K562 (cell line): ENCODE measurements at regions not wholly inside any gene's neighbourhood (a gene's known extent, or its start where the extent isn't known, plus 50 kb on each side); places are given as distances from the start of the nearest gene placed in this dataset.

Experiments
- ATAC-seq: fragments of 200-7000 bp; cut with Tn5 transposase; 3 replicates; pipeline ENCODE4 v1.9.1; 2020; ENCODE audit warnings: moderate library complexity
- BruUV-seq: library from RNA; stranded (reverse); fragments of 400-500 nt; replicated peaks from 2 replicates; lab custom pipeline; 2021; lab: Mats Ljungman, UMichigan
- CTCF ChIA-PET: fragments of 300-600 bp; formaldehyde crosslinking; extraction: SDS; loops from one replicate; lab custom pipeline; 2021; ENCODE audit warnings: low intra/inter-chr PET ratio; lab: Yijun Ruan, JAX
- POLR2A ChIA-PET: fragments of 300-600, 350-650 bp; sonication (Branson Sonifier 250); formaldehyde crosslinking; extraction: SDS; loops from one replicate; lab custom pipeline; 2021; ENCODE audit warnings: antibody characterized with exemption, inconsistent platforms; lab: Yijun Ruan, JAX
- DNase-seq, 4 experiments: peaks; one replicate each; pipeline versions ENCODE4 v3.0.0 to v3.0.0-alpha.2; 2011 to 2018; ENCODE audit warnings: low spot score in 3 of 4, mixed read lengths in 3 of 4; ENCODE audit errors: extremely low read depth in 1 of 4
- FAIRE-seq: peaks from 2 replicates; lab custom pipeline; 2011; peaks lifted over from hg19 to GRCh38; lab: Jason Lieb, UNC
- H2AFZ ChIP-seq: 2 replicates; pipeline ENCODE4 v1.6.0; 2011; ENCODE audit warnings: low read depth, low read length, control low read depth, inconsistent platforms
- H3K27ac ChIP-seq: fragments of 200-600 bp; 3 replicates; pipeline ENCODE4 v1.8.0; 2011; ENCODE audit warnings: low read depth, mild to moderate bottlenecking, control low read depth, inconsistent platforms, low read length, moderate library complexity, mixed read lengths; ENCODE audit errors: extremely low read depth
- H3K27me3 ChIP-seq, 2 experiments: fragments of 300-600 bp in 1 of 2; 2 replicates in 1 of 2; 3 replicates in 1 of 2; pipeline versions ENCODE4 v1.6.0 to v1.8.0; 2011; ENCODE audit warnings: inconsistent platforms in 2 of 2, low read length in 2 of 2, mild to moderate bottlenecking in 1 of 2, mixed read lengths in 1 of 2, moderate library complexity in 1 of 2; ENCODE audit not compliant: control insufficient read depth in 2 of 2, insufficient read depth in 2 of 2
- H3K36me3 ChIP-seq: fragments of 300-600 bp; 3 replicates; pipeline ENCODE4 v1.8.0; 2011; ENCODE audit warnings: mild to moderate bottlenecking, low read length, inconsistent platforms; ENCODE audit not compliant: control insufficient read depth, insufficient read depth
- H3K4me1 ChIP-seq, 2 experiments: fragments of 200-600 bp in 1 of 2; replicated peaks in 1 of 2; 2 replicates in 1 of 2; 3 replicates in 1 of 2; pipeline versions ENCODE4 v1.5.1 to v1.8.0; 2011; ENCODE audit warnings: inconsistent platforms in 2 of 2, low read length in 2 of 2, mild to moderate bottlenecking in 1 of 2, mixed read lengths in 1 of 2, moderate library complexity in 1 of 2; ENCODE audit not compliant: control insufficient read depth in 2 of 2, insufficient read depth in 2 of 2
- H3K4me2 ChIP-seq: 2 replicates; pipeline ENCODE4 v1.6.1; 2011; ENCODE audit warnings: low read length, control low read depth, inconsistent platforms, mixed read lengths; ENCODE audit not compliant: insufficient read depth
- H3K4me3 ChIP-seq: fragments of 200-600 bp; sonication (generic), shearing (Covaris generic); 2 replicates; pipeline ENCODE4 v1.5.1; 2016; ENCODE audit warnings: control low read depth, inconsistent platforms
- H3K79me2 ChIP-seq: fragments of 200-600 bp; 3 replicates; pipeline ENCODE4 v1.8.0; 2011; ENCODE audit warnings: low read length, inconsistent platforms; ENCODE audit not compliant: control insufficient read depth, insufficient read depth
- H3K9ac ChIP-seq, 2 experiments: 2 replicates each; pipeline versions ENCODE4 v1.6.0 to v1.6.1; 2011; ENCODE audit warnings: low read depth in 2 of 2, low read length in 2 of 2, control low read depth in 1 of 2, inconsistent platforms in 1 of 2, mild to moderate bottlenecking in 1 of 2, mixed read lengths in 1 of 2; ENCODE audit not compliant: insufficient read depth in 1 of 2
- H3K9me1 ChIP-seq: one replicate; pipeline ENCODE4 v1.6.0; 2011; ENCODE audit warnings: inconsistent platforms, mild to moderate bottlenecking, low read length, moderate library complexity; ENCODE audit not compliant: control insufficient read depth, insufficient read depth
- H3K9me3 ChIP-seq: replicated peaks from 2 replicates; pipeline ENCODE4 v1.5.1; 2011; ENCODE audit warnings: low read depth, low read length, inconsistent platforms; ENCODE audit not compliant: control insufficient read depth, insufficient read depth
- H4K20me1 ChIP-seq: replicated peaks from 2 replicates; pipeline ENCODE4 v1.6.1; 2011; ENCODE audit warnings: low read length, inconsistent platforms, mixed read lengths; ENCODE audit not compliant: control insufficient read depth, insufficient read depth
- KAT7 ChIP-seq: sonication (generic); formaldehyde crosslinking; IDR thresholded peaks from 2 replicates; pipeline ENCODE4 v1.8.0; 2022; ENCODE audit warnings: missing genetic modification reagents, mild to moderate bottlenecking, borderline replicate concordance
- MAFF ChIP-seq: IDR thresholded peaks from 2 replicates; pipeline ENCODE4 v1.6.1; 2012; ENCODE audit warnings: low read length, improper control_type of control experiment
- NCOA2 ChIP-seq, 2 experiments: fragments of 450-650 bp; IDR thresholded peaks; 2 replicates each; pipeline ENCODE4 v1.6.1; 2018; ENCODE audit warnings: mild to moderate bottlenecking in 2 of 2, moderate library complexity in 1 of 2; ENCODE audit not compliant: partially characterized antibody in 2 of 2
- NFE2L1 ChIP-seq: fragments of 450-650 bp; IDR thresholded peaks from 2 replicates; pipeline ENCODE4 v1.6.1; 2016; ENCODE audit warnings: missing genetic modification characterization, low read depth, mild to moderate bottlenecking, missing compliant biosample characterization, moderate library complexity, borderline replicate concordance
- NR3C1 ChIP-seq: sonication (generic); formaldehyde crosslinking; IDR thresholded peaks from 2 replicates; pipeline ENCODE4 v1.8.1; 2022; ENCODE audit warnings: missing genetic modification reagents
- NUFIP1 ChIP-seq: fragments of 450-650 bp; IDR thresholded peaks from 2 replicates; pipeline ENCODE4 v1.6.1; 2018; ENCODE audit not compliant: partially characterized antibody
- PML ChIP-seq: IDR thresholded peaks from 2 replicates; pipeline ENCODE4 v1.6.1; 2012; ENCODE audit warnings: low read length, inconsistent platforms
- POLR2H ChIP-seq: IDR thresholded peaks from 2 replicates; pipeline ENCODE4 v1.6.1; 2016; ENCODE audit warnings: missing genetic modification characterization, low read depth, mild to moderate bottlenecking, control low read depth, missing compliant biosample characterization, moderate library complexity
- RBFOX2 ChIP-seq: fragments of 200-400 bp; formaldehyde crosslinking; IDR thresholded peaks from 2 replicates; pipeline ENCODE4 v1.6.1; 2017; ENCODE audit warnings: low read depth, mild to moderate bottlenecking, low read length, moderate library complexity
- SAFB ChIP-seq: fragments of 200-400 bp; formaldehyde crosslinking; IDR thresholded peaks from 2 replicates; pipeline ENCODE4 v1.6.1; 2017; ENCODE audit warnings: low read depth, low read length, borderline replicate concordance
- SIN3A ChIP-seq, 2 experiments: fragments of 150-350 bp in 1 of 2; IDR thresholded peaks; 2 replicates each; pipeline ENCODE4 v1.6.1; 2011 to 2016; ENCODE audit warnings: borderline replicate concordance in 2 of 2, low read depth in 2 of 2, low read length in 2 of 2, mild to moderate bottlenecking in 2 of 2, moderate library complexity in 2 of 2; ENCODE audit not compliant: control insufficient read depth in 1 of 2
- SLC30A9 ChIP-seq: fragments of 250-450 bp; sonication (Bioruptor Pico); IDR thresholded peaks from 2 replicates; pipeline ENCODE4 v1.8.0; 2022; ENCODE audit warnings: mild to moderate bottlenecking, moderate library complexity
- ZNF217 ChIP-seq: sonication (generic); formaldehyde crosslinking; IDR thresholded peaks from 2 replicates; pipeline ENCODE4 v1.8.0; 2022; ENCODE audit warnings: mild to moderate bottlenecking, missing genetic modification reagents
- ZNF699 ChIP-seq: fragments of 250-450 bp; sonication (Bioruptor Pico); IDR thresholded peaks from 2 replicates; pipeline ENCODE4 v1.8.0; 2021; ENCODE audit warnings: mild to moderate bottlenecking, moderate library complexity; ENCODE audit not compliant: insufficient replicate concordance
- ZNF707 ChIP-seq: fragments of 250-450 bp; sonication (Bioruptor Pico); conservative IDR thresholded peaks from 2 replicates; pipeline ENCODE4 v1.8.0; 2022; ENCODE audit warnings: inconsistent platforms, mild to moderate bottlenecking, moderate library complexity
- ZSCAN32 ChIP-seq: fragments of 450-650 bp; formaldehyde crosslinking; IDR thresholded peaks from 2 replicates; pipeline ENCODE4 v1.4.0; 2020; ENCODE audit warnings: mild to moderate bottlenecking, moderate library complexity
- WGBS: fragments of 100-300 bp; shearing (Covaris generic); methylation state at CpG from one replicate; pipeline ENCODE4 v1.1.6; 2016; ENCODE audit warnings: low coverage, mixed read lengths; ENCODE audit not compliant: insufficient coverage; ENCODE audit errors: missing lambda C conversion rate; 5-methylcytosine and 5-hydroxymethylcytosine counted together
- in situ Hi-C: fragments of 300-500 bp; cut with MboI; formaldehyde crosslinking; loops from 4 replicates; pipeline ENCODE4 v1.15.0; 2018; ENCODE audit warnings: inconsistent platforms, mixed read lengths
- intact Hi-C: fragments of 100-400 bp; cut with micrococcal nuclease; formaldehyde crosslinking; loops from 2 replicates; pipeline ENCODE4 v1.14.2; 2022
- TF ChIP-seq, protein P1 (sequence below): fragments of 250-450 bp; sonication (Bioruptor Pico); IDR thresholded peaks from 2 replicates; pipeline ENCODE4 v1.8.0; 2021; ENCODE audit warnings: borderline replicate concordance, mild to moderate bottlenecking, moderate library complexity; ENCODE audit not compliant: poor library complexity, severe bottlenecking
- TF ChIP-seq, protein P2 (sequence below): fragments of 450-650 bp; IDR thresholded peaks from 2 replicates; pipeline ENCODE4 v1.7.0; 2016; ENCODE audit warnings: borderline replicate concordance

DNA sequence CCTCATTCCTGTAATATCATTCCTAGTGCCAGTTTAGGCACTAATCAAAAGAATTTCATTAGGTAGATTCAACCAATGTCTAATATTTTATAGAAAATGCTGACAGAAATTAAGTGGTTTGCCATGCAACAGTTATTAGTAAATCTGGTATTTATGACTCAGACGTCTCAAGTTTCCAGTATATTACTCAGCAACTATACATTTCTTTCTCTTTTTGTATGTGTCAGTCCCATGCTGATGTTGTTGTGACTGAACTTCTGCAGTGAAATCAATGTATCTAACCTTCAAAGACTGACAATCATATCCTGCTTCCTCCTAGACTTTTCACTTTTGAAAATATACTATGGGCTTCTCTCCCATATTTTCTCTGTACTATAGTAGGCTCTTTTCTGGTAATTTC lies 822.5 kb downstream of the NR2F1-AS1 start:
- ATAC-seq (no peak), FAIRE-seq (no peak), DNase-seq (no peak)
- H3K27me3 ChIP-seq: no peaks in the 10 kb centered on the region
- TF ChIP-seq NFE2L1 (tag): no peak
- no peak for TF ChIP-seq ZSCAN32 (CRISPR knock-in tag)
- TF ChIP-seq PML: no peak
- no peak for TF ChIP-seq RBFOX2
- TF ChIP-seq SAFB: no peak
- no peak for TF ChIP-seq SLC30A9
- no peak for TF ChIP-seq NR3C1 (CRISPR knock-in tag)
- TF ChIP-seq NCOA2 (IDR thresholded peaks at IDR 0.05; ENCODE audit: partially characterized antibody in 2 of 2): no peak
- TF ChIP-seq ZNF707 (CRISPR knock-in tag): no peak
- TF ChIP-seq, protein P1, sequence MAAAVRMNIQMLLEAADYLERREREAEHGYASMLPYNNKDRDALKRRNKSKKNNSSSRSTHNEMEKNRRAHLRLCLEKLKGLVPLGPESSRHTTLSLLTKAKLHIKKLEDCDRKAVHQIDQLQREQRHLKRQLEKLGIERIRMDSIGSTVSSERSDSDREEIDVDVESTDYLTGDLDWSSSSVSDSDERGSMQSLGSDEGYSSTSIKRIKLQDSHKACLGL (CRISPR knock-in tag): no peak
- TF ChIP-seq KAT7: no peak
- TF ChIP-seq SIN3A (IDR thresholded peaks at IDR 0.05; ENCODE audit: borderline replicate concordance in 2 of 2, control insufficient read depth in 1 of 2, low read depth in 2 of 2, low read length in 2 of 2): no peak
- no peak for TF ChIP-seq POLR2H (tag)
- no peak for TF ChIP-seq NUFIP1
- TF ChIP-seq, protein P2, sequence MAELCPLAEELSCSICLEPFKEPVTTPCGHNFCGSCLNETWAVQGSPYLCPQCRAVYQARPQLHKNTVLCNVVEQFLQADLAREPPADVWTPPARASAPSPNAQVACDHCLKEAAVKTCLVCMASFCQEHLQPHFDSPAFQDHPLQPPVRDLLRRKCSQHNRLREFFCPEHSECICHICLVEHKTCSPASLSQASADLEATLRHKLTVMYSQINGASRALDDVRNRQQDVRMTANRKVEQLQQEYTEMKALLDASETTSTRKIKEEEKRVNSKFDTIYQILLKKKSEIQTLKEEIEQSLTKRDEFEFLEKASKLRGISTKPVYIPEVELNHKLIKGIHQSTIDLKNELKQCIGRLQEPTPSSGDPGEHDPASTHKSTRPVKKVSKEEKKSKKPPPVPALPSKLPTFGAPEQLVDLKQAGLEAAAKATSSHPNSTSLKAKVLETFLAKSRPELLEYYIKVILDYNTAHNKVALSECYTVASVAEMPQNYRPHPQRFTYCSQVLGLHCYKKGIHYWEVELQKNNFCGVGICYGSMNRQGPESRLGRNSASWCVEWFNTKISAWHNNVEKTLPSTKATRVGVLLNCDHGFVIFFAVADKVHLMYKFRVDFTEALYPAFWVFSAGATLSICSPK: no peak
- TF ChIP-seq ZNF217 (CRISPR knock-in tag): no peak
- TF ChIP-seq MAFF: no peak
- TF ChIP-seq ZNF699: no peak
- H2AFZ ChIP-seq: no peak overlapping the region
- no peaks in the 10 kb centered on the region for H4K20me1 ChIP-seq
- no peak overlapping the region for H3K9ac ChIP-seq
- ChIA-PET POLR2A (no interaction called here), CTCF (no interaction called here)
- peaks cover 2% of the 10 kb centered on the region; the same call in 1 of the 2 replicates for H3K9me3 ChIP-seq
- 0% methylated on average over 1 of the region's 1 CpG for WGBS
- H3K27ac ChIP-seq: no peak overlapping the region
- H3K4me2 ChIP-seq: no peak overlapping the region
- H3K4me1 ChIP-seq: no peaks in the 10 kb centered on the region
- H3K36me3 ChIP-seq: no peaks in the 10 kb centered on the region
- in situ Hi-C loops: no loop called here
- no peaks in the 10 kb centered on the region for H3K9me1 ChIP-seq
- H3K79me2 ChIP-seq: no peaks in the 10 kb centered on the region
- no TSS peak for BruUV-seq
- intact Hi-C loops: no loop called here
- H3K4me3 ChIP-seq: no peak overlapping the region
